OCI-LY1 (cell line): ENCODE measurements at regions not wholly inside any gene's neighbourhood (a gene's known extent, or its start where the extent isn't known, plus 50 kb on each side); places are given as distances from the start of the nearest gene placed in this dataset.

Experiments used
- H2AFZ ChIP-seq: fragments of 200-600 bp; sonication (generic), shearing (Covaris generic); 2 replicates; pipeline ENCODE4 v1.6.0; 2014; ENCODE audit warnings: antibody characterized with exemption, mild to moderate bottlenecking, low read length
- H3F3A ChIP-seq: fragments of 200-600 bp; sonication (generic), shearing (Covaris generic); 2 replicates; pipeline ENCODE4 v1.6.0; 2014; ENCODE audit warnings: mild to moderate bottlenecking, antibody characterized with exemption, low read length, moderate library complexity; ENCODE audit not compliant: insufficient read depth
- H3K27ac ChIP-seq: fragments of 200-600 bp; sonication (generic); 2 replicates; pipeline ENCODE4 v1.5.1; 2014; ENCODE audit warnings: low read length, mixed run types, mild to moderate bottlenecking, low read depth; ENCODE audit not compliant: poor library complexity, severe bottlenecking
- H3K27me3 ChIP-seq: fragments of 200-600 bp; sonication (generic); 2 replicates; pipeline ENCODE4 v1.6.0; 2014; ENCODE audit warnings: antibody characterized with exemption, mild to moderate bottlenecking, low read length, moderate library complexity; ENCODE audit not compliant: insufficient read depth
- H3K36me3 ChIP-seq: fragments of 200-600 bp; sonication (generic); 2 replicates; pipeline ENCODE4 v1.6.1; 2014; ENCODE audit warnings: mild to moderate bottlenecking, antibody characterized with exemption, low read length, moderate library complexity, mixed read lengths; ENCODE audit not compliant: insufficient read depth
- H3K4me1 ChIP-seq: fragments of 200-600 bp; sonication (generic); 2 replicates; pipeline ENCODE4 v1.5.1; 2014; ENCODE audit warnings: mild to moderate bottlenecking, low read length, moderate library complexity; ENCODE audit not compliant: insufficient read depth, severe bottlenecking
- H3K4me2 ChIP-seq: fragments of 200-600 bp; sonication (generic), shearing (Covaris generic); 2 replicates; pipeline ENCODE4 v1.6.1; 2014; ENCODE audit warnings: low read length
- H3K4me3 ChIP-seq: fragments of 200-600 bp; sonication (generic); 2 replicates; pipeline ENCODE4 v1.5.1; 2014; ENCODE audit warnings: low read length, low read depth, mild to moderate bottlenecking, mixed read lengths; ENCODE audit not compliant: poor library complexity, severe bottlenecking
- H3K79me2 ChIP-seq: fragments of 200-600 bp; shearing (Covaris generic); 2 replicates; pipeline ENCODE4 v1.6.1; 2016; ENCODE audit warnings: mixed run types, low read length, mixed read lengths; ENCODE audit not compliant: insufficient read depth
- H3K9ac ChIP-seq: fragments of 200-600 bp; sonication (generic), shearing (Covaris generic); 2 replicates; pipeline ENCODE4 v1.6.1; 2014; ENCODE audit warnings: mild to moderate bottlenecking, low read length, mixed read lengths
- H3K9me2 ChIP-seq: fragments of 200-600 bp; sonication (generic), shearing (Covaris generic); 2 replicates; pipeline ENCODE4 v1.6.1; 2014; ENCODE audit warnings: low read depth, mild to moderate bottlenecking, low read length, mixed read lengths
- H3K9me3 ChIP-seq: fragments of 200-600 bp; shearing (Covaris generic); 2 replicates; pipeline ENCODE4 v1.6.1; 2014; ENCODE audit warnings: low read length, mixed read lengths
- H4K20me1 ChIP-seq: fragments of 200-600 bp; sonication (generic), shearing (Covaris generic); 2 replicates; pipeline ENCODE4 v1.6.0; 2016; ENCODE audit warnings: mild to moderate bottlenecking, low read length; ENCODE audit not compliant: insufficient read depth
- CTCF ChIP-seq: fragments of 200-600 bp; sonication (generic), shearing (Covaris generic); IDR thresholded peaks from 2 replicates; pipeline ENCODE4 v1.5.1; 2017; ENCODE audit warnings: mild to moderate bottlenecking, antibody characterized with exemption, low read length, moderate library complexity, mixed read lengths
- EZH2 ChIP-seq: fragments of 200-600 bp; sonication (generic), shearing (Covaris generic); IDR thresholded peaks from 2 replicates; pipeline ENCODE4 v1.8.0; 2017; ENCODE audit warnings: borderline replicate concordance, mixed run types, mild to moderate bottlenecking, antibody characterized with exemption, low read length, moderate library complexity, mixed read lengths

GRCh38 chr6:120260636-120261035 is 911.1 kb upstream of the MAN1A1 start:
- Histone ChIP-seq H3K9me3 (no peaks in the 10 kb centered on the region), H3K27ac (no peak overlapping the region), H3K36me3 (no peaks in the 10 kb centered on the region), H3K4me1 (no peaks in the 10 kb centered on the region), H3K9ac (no peak overlapping the region), H2AFZ (no peak overlapping the region), H4K20me1 (no peaks in the 10 kb centered on the region), H3K4me2 (no peak overlapping the region), H3K79me2 (no peaks in the 10 kb centered on the region), H3K27me3 (no peaks in the 10 kb centered on the region), H3K9me2 (no peaks in the 10 kb centered on the region), H3F3A (no peaks in the 10 kb centered on the region), H3K4me3 (no peak overlapping the region)
- TF ChIP-seq CTCF (no peak), EZH2 (no peak)

- Histone ChIP-seq H3K4me1 (no peaks in the 10 kb centered on the region), H3K27me3 (no peaks in the 10 kb centered on the region), H3K36me3 (no peaks in the 10 kb centered on the region), H3K4me3 (no peak overlapping the region), H4K20me1 (no peaks in the 10 kb centered on the region), H3K4me2 (no peak overlapping the region), H3K79me2 (no peaks in the 10 kb centered on the region), H3K9ac (no peak overlapping the region), H3K9me3 (no peaks in the 10 kb centered on the region), H3K27ac (no peak overlapping the region), H2AFZ (no peak overlapping the region), H3F3A (no peaks in the 10 kb centered on the region), H3K9me2 (no peaks in the 10 kb centered on the region)
- TF ChIP-seq EZH2 (no peak), CTCF (no peak)
Measured at GRCh38 chr6:120254651-120255050, 905.1 kb upstream of the MAN1A1 start.

GRCh38 chr6:120248451-120248850 is 898.9 kb upstream of the MAN1A1 start:
- Histone ChIP-seq H3K27ac (no peak overlapping the region), H3K79me2 (no peaks in the 10 kb centered on the region), H3F3A (no peaks in the 10 kb centered on the region), H3K9ac (no peak overlapping the region), H3K9me2 (no peaks in the 10 kb centered on the region), H3K4me3 (no peak overlapping the region), H3K9me3 (no peaks in the 10 kb centered on the region), H3K4me2 (no peak overlapping the region), H3K36me3 (no peaks in the 10 kb centered on the region), H2AFZ (no peak overlapping the region), H3K27me3 (no peaks in the 10 kb centered on the region), H3K4me1 (no peaks in the 10 kb centered on the region), H4K20me1 (no peaks in the 10 kb centered on the region)
- no peak for TF ChIP-seq EZH2
- no peak for TF ChIP-seq CTCF
